Activated CD4-positive, alpha-beta T cell treated with anti-CD3 and anti-CD28 coated beads for 1 hour (primary cell): ENCODE measurements at regions not wholly inside any gene's neighbourhood (a gene's known extent, or its start where the extent isn't known, plus 50 kb on each side); places are given as distances from the start of the nearest gene placed in this dataset.
"Not testable (repeated sequence)": the region's sequence is repeated elsewhere in the genome, so short reads cannot be mapped to it uniquely, and the experiment has no call there.

Experiments
- DNase-seq: peaks from one replicate; pipeline ENCODE4 v3.0.0-alpha.2; 2020

GRCh38 chr11:38384568-38384967 is 1786.5 kb upstream of the RAG2 start:
- DNase-seq = no peak

- DNase-seq = no peak
Measured at GRCh38 chr11:38365274-38365673, 1767.2 kb upstream of the RAG2 start.

- DNase-seq = no peak
Measured at GRCh38 chr11:38356255-38356654, 1758.2 kb upstream of the RAG2 start.

GRCh38 chr11:38345286-38345685 is 1747.2 kb upstream of the RAG2 start:
- DNase-seq = no peak

- not testable (repeated sequence) for DNase-seq
Measured at GRCh38 chr11:38341612-38342011, 1743.6 kb upstream of the RAG2 start.

GRCh38 chr11:38339835-38340440 is 1741.9 kb upstream of the RAG2 start:
- no peak for DNase-seq

- not testable (repeated sequence) for DNase-seq
Measured at GRCh38 chr11:38338022-38338421, 1740.0 kb upstream of the RAG2 start.

- no peak for DNase-seq
Measured at GRCh38 chr11:38332046-38332445, 1734.0 kb upstream of the RAG2 start.

GRCh38 chr11:38330578-38330977 is 1732.5 kb upstream of the RAG2 start:
- no peak for DNase-seq

GRCh38 chr11:38323961-38324761 is 1726.1 kb upstream of the RAG2 start:
- DNase-seq = no peak

GRCh38 chr11:38315151-38315550 is 1717.1 kb upstream of the RAG2 start:
- no peak for DNase-seq

GRCh38 chr11:38307455-38307854 is 1709.4 kb upstream of the RAG2 start:
- DNase-seq = no peak

GRCh38 chr11:38305682-38306081 is 1707.6 kb upstream of the RAG2 start:
- DNase-seq = no peak

GRCh38 chr11:38304926-38305325 is 1706.9 kb upstream of the RAG2 start:
- no peak for DNase-seq

GRCh38 chr11:38302564-38302963 is 1704.5 kb upstream of the RAG2 start:
- DNase-seq = no peak

- no peak for DNase-seq
Measured at GRCh38 chr11:38300570-38300969, 1702.5 kb upstream of the RAG2 start.

GRCh38 chr11:38296211-38296776 is 1698.3 kb upstream of the RAG2 start:
- no peak for DNase-seq

- DNase-seq = no peak
Measured at GRCh38 chr11:38282718-38283117, 1684.7 kb upstream of the RAG2 start.

- DNase-seq = no peak
Measured at GRCh38 chr11:38278457-38279141, 1680.6 kb upstream of the RAG2 start.

GRCh38 chr11:38274031-38274430 is 1676.0 kb upstream of the RAG2 start:
- no peak for DNase-seq

GRCh38 chr11:38272376-38272775 is 1674.3 kb upstream of the RAG2 start:
- DNase-seq = no peak

- DNase-seq = no peak
Measured at GRCh38 chr11:38266691-38267090, 1668.7 kb upstream of the RAG2 start.

- DNase-seq = no peak
Measured at GRCh38 chr11:38256436-38256835, 1658.4 kb upstream of the RAG2 start.

- DNase-seq = no peak
Measured at GRCh38 chr11:38254913-38255312, 1656.9 kb upstream of the RAG2 start.
